H9 (cell line): ENCODE measurements at regions not wholly inside any gene's neighbourhood (a gene's known extent, or its start where the extent isn't known, plus 50 kb on each side); places are given as distances from the start of the nearest gene placed in this dataset.

Experiments used
- DNase-seq: peaks from one replicate; pipeline ENCODE4 v3.0.0-alpha.2; 2017
- H2AFZ ChIP-seq: one replicate; pipeline ENCODE4 v1.6.1; 2013; ENCODE audit warnings: mild to moderate bottlenecking, low read length, control low read depth, moderate library complexity
- H2AK5ac ChIP-seq: 2 replicates; pipeline ENCODE4 v1.6.1; 2013; ENCODE audit warnings: low read length, control low read depth, mixed read lengths; ENCODE audit not compliant: insufficient read length
- H2BK120ac ChIP-seq: one replicate; pipeline ENCODE4 v1.6.1; 2013; ENCODE audit warnings: low read depth, mild to moderate bottlenecking, low read length, control low read depth, inconsistent platforms; ENCODE audit not compliant: poor library complexity, severe bottlenecking
- H2BK12ac ChIP-seq: 2 replicates; pipeline ENCODE4 v1.6.1; 2013; ENCODE audit warnings: low read length, control low read depth, mixed read lengths, low read depth; ENCODE audit not compliant: insufficient read length
- H2BK15ac ChIP-seq: 2 replicates; pipeline ENCODE4 v1.6.1; 2013; ENCODE audit warnings: low read depth, low read length, control low read depth
- H2BK20ac ChIP-seq: one replicate; pipeline ENCODE4 v1.6.1; 2013; ENCODE audit warnings: low read depth, mild to moderate bottlenecking, low read length, control low read depth, inconsistent platforms; ENCODE audit not compliant: poor library complexity, severe bottlenecking
- H2BK5ac ChIP-seq: 2 replicates; pipeline ENCODE4 v1.6.1; 2013; ENCODE audit warnings: low read length, control low read depth, mixed read lengths; ENCODE audit not compliant: insufficient read length
- H3K14ac ChIP-seq: 2 replicates; pipeline ENCODE4 v1.6.1; 2013; ENCODE audit warnings: low read length, control low read depth; ENCODE audit not compliant: insufficient read depth
- H3K18ac ChIP-seq: 2 replicates; pipeline ENCODE4 v1.6.1; 2013; ENCODE audit warnings: low read depth, mild to moderate bottlenecking, mixed read lengths, low read length, control low read depth; ENCODE audit not compliant: insufficient read length
- H3K23ac ChIP-seq: 2 replicates; pipeline ENCODE4 v1.6.1; 2013; ENCODE audit warnings: low read length, control low read depth, mixed read lengths, low read depth; ENCODE audit not compliant: insufficient read length
- H3K23me2 ChIP-seq: 2 replicates; pipeline ENCODE4 v1.6.1; 2013; ENCODE audit warnings: low read depth, mild to moderate bottlenecking, mixed read lengths, low read length, control low read depth; ENCODE audit not compliant: insufficient read length, poor library complexity, severe bottlenecking
- H3K27ac ChIP-seq: 2 replicates; pipeline ENCODE4 v1.5.1; 2013; ENCODE audit warnings: low read length, control low read depth, mixed read lengths, low read depth; ENCODE audit not compliant: insufficient read length
- H3K27me3 ChIP-seq: 2 replicates; pipeline ENCODE4 v1.6.1; 2013; ENCODE audit warnings: low read length, control low read depth, inconsistent platforms; ENCODE audit not compliant: insufficient read depth
- H3K4ac ChIP-seq: 2 replicates; pipeline ENCODE4 v1.6.1; 2013; ENCODE audit warnings: low read depth, mild to moderate bottlenecking, control low read depth, inconsistent platforms, low read length, moderate library complexity
- H3K4me1 ChIP-seq: 2 replicates; pipeline ENCODE4 v1.6.1; 2013; ENCODE audit warnings: low read length, control low read depth, inconsistent platforms; ENCODE audit not compliant: insufficient read depth
- H3K4me2 ChIP-seq: 2 replicates; pipeline ENCODE4 v1.6.1; 2013; ENCODE audit warnings: low read length, control low read depth, mixed read lengths; ENCODE audit not compliant: insufficient read length, insufficient read depth
- H3K56ac ChIP-seq: 2 replicates; pipeline ENCODE4 v1.6.1; 2013; ENCODE audit warnings: low read depth, mild to moderate bottlenecking, mixed read lengths, low read length, control low read depth; ENCODE audit not compliant: insufficient read length
- H3K79me1 ChIP-seq: 2 replicates; pipeline ENCODE4 v1.6.1; 2013; ENCODE audit warnings: low read depth, mild to moderate bottlenecking, moderate library complexity, low read length, control low read depth, inconsistent platforms; ENCODE audit not compliant: insufficient read depth, poor library complexity, severe bottlenecking
- H3K79me2 ChIP-seq: 2 replicates; pipeline ENCODE4 v1.6.1; 2013; ENCODE audit warnings: low read length, control low read depth, inconsistent platforms; ENCODE audit not compliant: insufficient read depth
- H3K9ac ChIP-seq: 2 replicates; pipeline ENCODE4 v1.6.1; 2013; ENCODE audit warnings: low read length, control low read depth, mixed read lengths; ENCODE audit not compliant: insufficient read length; ENCODE audit errors: extremely low read depth
- H3K9me3 ChIP-seq: one replicate; pipeline ENCODE4 v1.6.1; 2013; ENCODE audit warnings: low read depth, low read length, inconsistent platforms; ENCODE audit not compliant: control insufficient read depth
- H3T11ph ChIP-seq: one replicate; pipeline ENCODE4 v1.6.1; 2013; ENCODE audit warnings: mild to moderate bottlenecking, low read length, control low read depth, inconsistent platforms
- H4K20me1 ChIP-seq: one replicate; pipeline ENCODE4 v1.6.1; 2013; ENCODE audit not compliant: control insufficient read depth, insufficient read length, insufficient read depth
- H4K5ac ChIP-seq: 2 replicates; pipeline ENCODE4 v1.6.1; 2013; ENCODE audit warnings: low read depth, mild to moderate bottlenecking, mixed read lengths, low read length, control low read depth; ENCODE audit not compliant: insufficient read length
- H4K8ac ChIP-seq: replicated peaks from 2 replicates; pipeline ENCODE4 v1.6.1; 2013; ENCODE audit warnings: low read length, control low read depth, mixed read lengths, low read depth; ENCODE audit not compliant: insufficient read length
- H4K91ac ChIP-seq: 2 replicates; pipeline ENCODE4 v1.6.1; 2013; ENCODE audit warnings: low read depth, mild to moderate bottlenecking, moderate library complexity, mixed read lengths, low read length, control low read depth; ENCODE audit not compliant: insufficient read length
- H3K27ac Mint-ChIP-seq, 3 experiments: 2 replicates in 2 of 3; 3 replicates in 1 of 3; pipeline ENCODE4 v1.8.0; 2020 to 2021; ENCODE audit warnings: mixed read lengths in 3 of 3, mild to moderate bottlenecking in 1 of 3, moderate library complexity in 1 of 3
- H3K27me3 Mint-ChIP-seq: 2 replicates; pipeline ENCODE4 v1.8.0; 2021; ENCODE audit warnings: low read depth, mild to moderate bottlenecking, moderate library complexity, mixed read lengths
- H3K36me3 Mint-ChIP-seq, 3 experiments: 2 replicates in 2 of 3; 3 replicates in 1 of 3; pipeline ENCODE4 v1.8.0; 2020 to 2021; ENCODE audit warnings: low read depth in 3 of 3, mixed read lengths in 3 of 3; ENCODE audit not compliant: insufficient read depth in 1 of 3
- H3K4me1 Mint-ChIP-seq, 2 experiments: 2 replicates each; pipeline ENCODE4 v1.8.0; 2020; ENCODE audit warnings: mixed read lengths in 2 of 2
- H3K4me3 Mint-ChIP-seq, 2 experiments: 2 replicates in 1 of 2; 3 replicates in 1 of 2; pipeline ENCODE4 v1.8.0; 2020 to 2021; ENCODE audit warnings: mild to moderate bottlenecking in 2 of 2, mixed read lengths in 2 of 2, moderate library complexity in 1 of 2
- H3K9me3 Mint-ChIP-seq, 2 experiments: 2 replicates in 1 of 2; 3 replicates in 1 of 2; pipeline ENCODE4 v1.8.0; 2020; ENCODE audit warnings: mild to moderate bottlenecking in 2 of 2, mixed read lengths in 2 of 2, moderate library complexity in 1 of 2
- CTCF ChIP-seq: fragments of 200-600 bp; sonication (generic); conservative IDR thresholded peaks from 3 replicates; pipeline ENCODE4 v1.8.0; 2021; ENCODE audit warnings: antibody characterized with exemption, mild to moderate bottlenecking
- WGBS: extraction: QIAGEN DNeasy Blood & Tissue Kit; methylation state at CpG from one replicate; pipeline ENCODE4 v1.1.7; 2013; ENCODE audit warnings: missing lambda C conversion rate, low lambda C conversion rate, mixed read lengths; ENCODE audit not compliant: insufficient read length; ENCODE audit errors: extremely low coverage; 5-methylcytosine and 5-hydroxymethylcytosine counted together

- Histone ChIP-seq H2AK5ac (no peak overlapping the region), H3K79me1 (no peaks in the 10 kb centered on the region), H4K91ac (no peak overlapping the region), H3T11ph (no peak overlapping the region), H2BK12ac (no peak overlapping the region), H3K14ac (no peak overlapping the region), H4K8ac (no peak overlapping the region), H3K56ac (no peak overlapping the region), H3K4me1 (no peaks in the 10 kb centered on the region), H3K9me3 (no peaks in the 10 kb centered on the region), H3K27me3 (no peaks in the 10 kb centered on the region), H2AFZ (no peak overlapping the region), H2BK5ac (no peak overlapping the region), H3K79me2 (no peaks in the 10 kb centered on the region), H2BK120ac (no peak overlapping the region), H3K23me2 (no peaks in the 10 kb centered on the region), H3K4me2 (no peak overlapping the region), H2BK15ac (no peak overlapping the region), H3K4ac (no peak overlapping the region), H3K18ac (no peak overlapping the region), H4K5ac (no peak overlapping the region), H3K23ac (no peak overlapping the region), H2BK20ac (no peak overlapping the region), H4K20me1 (no peaks in the 10 kb centered on the region), H3K27ac (no peak overlapping the region), H3K9ac (no peak overlapping the region)
- Mint-ChIP-seq H3K27me3 (no peaks in the 10 kb centered on the region; the same call in 1 of the 2 replicates), H3K9me3 (no peaks in the 10 kb centered on the region; a peak in 1 of 5 replicates), H3K27ac (no peak overlapping the region), H3K4me1 (peaks cover 0 to 2% of the 10 kb centered on the region in 2 experiments; a peak in 1 of 4 replicates), H3K4me3 (no peak overlapping the region), H3K36me3 (no peaks in the 10 kb centered on the region)
- no peak for DNase-seq
- no CpG with 5 or more reads among the region's 4 CpGs for WGBS
- no peak for TF ChIP-seq CTCF
Measured at GRCh38 chr2:207317378-207317984, 151.7 kb upstream of the KLF7 start.
